GM12878 (cell line): ENCODE measurements at regions not wholly inside any gene's neighbourhood (a gene's known extent, or its start where the extent isn't known, plus 50 kb on each side); places are given as distances from the start of the nearest gene placed in this dataset.

Experiments
- ATAC-seq: fragments of 200-7000 bp; cut with Tn5 transposase; 3 replicates; pipeline ENCODE4 v1.9.1; 2020; ENCODE audit warnings: mild to moderate bottlenecking, moderate library complexity
- BruUV-seq: library from RNA; stranded (reverse); fragments of 400-500 nt; replicated peaks from 2 replicates; lab custom pipeline; 2021; lab: Mats Ljungman, UMichigan
- CTCF ChIA-PET: fragments of 300-600 bp; sonication (Branson Sonifier 250); formaldehyde crosslinking; extraction: SDS; loops from one replicate; lab custom pipeline; 2021; ENCODE audit warnings: inconsistent platforms; lab: Yijun Ruan, JAX
- POLR2A ChIA-PET: fragments of 350-600 bp; formaldehyde crosslinking; extraction: SDS; loops from one replicate; lab custom pipeline; 2021; ENCODE audit warnings: inconsistent platforms; lab: Charles Lee
- RAD21 ChIA-PET: fragments of 300-600 bp; sonication (Branson Sonifier 250); formaldehyde crosslinking; loops from one replicate; lab custom pipeline; 2023; ENCODE audit warnings: antibody characterized with exemption; ENCODE audit not compliant: unreplicated experiment; lab: Charles Lee
- SMC1A ChIA-PET: fragments of 300-600 bp; sonication (Branson Sonifier 250); formaldehyde crosslinking; loops from one replicate; lab custom pipeline; 2023; ENCODE audit not compliant: unreplicated experiment, uncharacterized antibody; lab: Charles Lee
- DNase-seq: peaks from one replicate; pipeline ENCODE4 v3.0.0-alpha.2; 2011; ENCODE audit warnings: low read depth, low spot score
- FAIRE-seq: peaks from 3 replicates; lab custom pipeline; 2011; peaks lifted over from hg19 to GRCh38; lab: Jason Lieb, UNC
- H2AFZ ChIP-seq: 2 replicates; pipeline ENCODE4 v1.6.0; 2011; ENCODE audit warnings: low read depth, low read length, control low read depth; ENCODE audit not compliant: control insufficient read depth
- H3K27ac ChIP-seq: 2 replicates; pipeline ENCODE4 v1.5.1; 2011; ENCODE audit warnings: control low read depth; ENCODE audit not compliant: control insufficient read depth, insufficient read depth
- H3K27me3 ChIP-seq, 2 experiments: replicated peaks in 1 of 2; 2 replicates each; pipeline versions ENCODE4 v1.6.0 to v1.6.1; 2011; ENCODE audit warnings: low read length in 1 of 2; ENCODE audit not compliant: control insufficient read depth in 2 of 2, insufficient read depth in 2 of 2
- H3K36me3 ChIP-seq, 2 experiments: 2 replicates each; pipeline ENCODE4 v1.5.1; 2011; ENCODE audit warnings: low read length in 1 of 2; ENCODE audit not compliant: control insufficient read depth in 2 of 2, insufficient read depth in 2 of 2
- H3K4me1 ChIP-seq: 2 replicates; pipeline ENCODE4 v1.6.1; 2011; ENCODE audit warnings: mild to moderate bottlenecking, low read length, moderate library complexity, mixed read lengths; ENCODE audit not compliant: control insufficient read depth, insufficient read depth
- H3K4me2 ChIP-seq: 2 replicates; pipeline ENCODE4 v1.6.0; 2011; ENCODE audit warnings: control low read depth; ENCODE audit not compliant: control insufficient read depth, insufficient read depth
- H3K4me3 ChIP-seq: fragments of 200-600 bp; sonication (generic); 2 replicates; pipeline ENCODE4 v1.5.1; 2016
- H3K79me2 ChIP-seq: 2 replicates; pipeline ENCODE4 v1.6.0; 2011; ENCODE audit warnings: low read length; ENCODE audit not compliant: control insufficient read depth, insufficient read depth
- H3K9ac ChIP-seq: 2 replicates; pipeline ENCODE4 v1.8.0; 2011; ENCODE audit warnings: low read length, control low read depth, mixed read lengths; ENCODE audit not compliant: control insufficient read depth, insufficient read depth
- H3K9me3 ChIP-seq: replicated peaks from 3 replicates; pipeline ENCODE4 v1.5.1; 2011; ENCODE audit warnings: mild to moderate bottlenecking, low read length; ENCODE audit not compliant: control insufficient read depth, insufficient read depth
- H4K20me1 ChIP-seq: 2 replicates; pipeline ENCODE4 v1.6.0; 2011; ENCODE audit not compliant: control insufficient read depth, insufficient read depth
- CBX5 ChIP-seq: sonication (generic); IDR thresholded peaks from 2 replicates; pipeline ENCODE4 v1.6.1; 2016; ENCODE audit warnings: low read depth, moderate library complexity, mild to moderate bottlenecking, inconsistent platforms
- CREB1 ChIP-seq: IDR thresholded peaks from 2 replicates; pipeline ENCODE4 v1.6.1; 2012; ENCODE audit warnings: low read depth, mild to moderate bottlenecking, inconsistent platforms
- EED ChIP-seq: sonication (generic); IDR thresholded peaks from 2 replicates; pipeline ENCODE4 v1.6.1; 2016; ENCODE audit warnings: antibody characterized with exemption, low read depth
- FOXM1 ChIP-seq: IDR thresholded peaks from 2 replicates; pipeline ENCODE4 v1.6.1; 2012; ENCODE audit warnings: low read depth, mild to moderate bottlenecking, inconsistent platforms, low read length, moderate library complexity
- IKZF2 ChIP-seq, 2 experiments: fragments of 450-650 bp; IDR thresholded peaks; 2 replicates each; pipeline ENCODE4 v1.6.1; 2017; ENCODE audit warnings: mild to moderate bottlenecking in 2 of 2, moderate library complexity in 2 of 2
- JUNB ChIP-seq: IDR thresholded peaks from 2 replicates; pipeline ENCODE4 v1.6.1; 2016; ENCODE audit warnings: antibody characterized with exemption, mild to moderate bottlenecking
- JUND ChIP-seq: IDR thresholded peaks from 2 replicates; pipeline ENCODE4 v1.6.1; 2012; ENCODE audit warnings: low read depth, mild to moderate bottlenecking, low read length, improper control_type of control experiment, moderate library complexity
- PAX5 ChIP-seq: IDR thresholded peaks from 2 replicates; pipeline ENCODE4 v1.6.1; 2011; ENCODE audit warnings: low read depth, low read length, borderline replicate concordance
- RCOR1 ChIP-seq: conservative IDR thresholded peaks from 2 replicates; pipeline ENCODE4 v1.6.1; 2012; ENCODE audit warnings: low read depth, low read length, improper control_type of control experiment
- TCF3 ChIP-seq: IDR thresholded peaks from 2 replicates; pipeline ENCODE4 v1.6.1; 2012; ENCODE audit warnings: low read depth, mild to moderate bottlenecking, low read length, borderline replicate concordance; ENCODE audit not compliant: insufficient read depth
- ZBTB33 ChIP-seq: fragments of 450-650 bp; IDR thresholded peaks from 2 replicates; pipeline ENCODE4 v1.6.1; 2017; ENCODE audit warnings: mild to moderate bottlenecking
- WGBS: methylation state at CpG from one replicate; pipeline ENCODE4 v1.1.6; 2016; ENCODE audit warnings: low lambda C conversion rate; ENCODE audit not compliant: insufficient replicate concordance, insufficient coverage; ENCODE audit errors: missing lambda C conversion rate; 5-methylcytosine and 5-hydroxymethylcytosine counted together
- in situ Hi-C: fragments of 300-500 bp; cut with MboI; formaldehyde crosslinking; loops from 9 replicates; pipeline ENCODE4 v1.14.3; 2018; ENCODE audit warnings: mixed read lengths
- intact Hi-C: fragments of 100-400 bp; cut with micrococcal nuclease; formaldehyde crosslinking; loops from one replicate; pipeline ENCODE4 v1.14.2; 2022; ENCODE audit not compliant: unreplicated experiment

GRCh38 chr7:22657479-22657878 lies 69.5 kb upstream of the IL6 start:
- FAIRE-seq = no peak
- Histone ChIP-seq H4K20me1 (no peaks in the 10 kb centered on the region), H3K4me2 (no peak overlapping the region), H3K36me3 (no peaks in the 10 kb centered on the region), H3K4me3 (no peak overlapping the region), H2AFZ (no peak overlapping the region), H3K79me2 (no peaks in the 10 kb centered on the region)
- CTCF ChIA-PET = no interaction called here
- WGBS = 0% methylated on average over 1 of the region's 1 CpG
- in situ Hi-C loops = no loop called here
- SMC1A ChIA-PET = interaction anchor here (1.0 kb wide), 1 partner anchor 70 kb away, joined by 3 read pairs; no protein-coding TSS in a partner anchor
- TF ChIP-seq CBX5 = no peak
- TF ChIP-seq ZBTB33 = no peak
- no peak for TF ChIP-seq EED
- no peak for TF ChIP-seq TCF3
- no peak for TF ChIP-seq JUNB
- no peak for TF ChIP-seq PAX5
- TF ChIP-seq FOXM1 = no peak
- no peak for TF ChIP-seq IKZF2 (IDR thresholded peaks at IDR 0.05)
- no peak for TF ChIP-seq CREB1
- no peak for TF ChIP-seq JUND
- no peak for TF ChIP-seq RCOR1
- TF ChIP-seq, all 136 proteins: peak for 0
- Histone ChIP-seq H3K9me3 (no peaks in the 10 kb centered on the region), H3K27ac (no peak overlapping the region), H3K9ac (no peak overlapping the region), H3K4me1 (peaks cover 3% of the 10 kb centered on the region; the same call in 1 of the 2 replicates), H3K27me3 (peaks cover 0 to 3% of the 10 kb centered on the region in 2 experiments; a peak in 2 of 4 replicates)
- ATAC-seq (no peak), DNase-seq (no peak)
- BruUV-seq = no TSS peak
- ChIA-PET RAD21 (no interaction called here), POLR2A (no interaction called here)
- intact Hi-C loops = no loop called here
